ENCODE measurements at regions not wholly inside any gene's neighbourhood (a gene's known extent, or its start where the extent isn't known, plus 50 kb on each side); places are given as distances from the start of the nearest gene placed in this dataset.

- Histone ChIP-seq H3K27ac (no peak overlapping the region), H3K36me3 (peaks cover 33% of the 10 kb centered on the region), H3K4me3 (no peak overlapping the region), H3K4me1 (no peaks in the 10 kb centered on the region), H3K27me3 (ENCODE audit: low read depth) (no peaks in the 10 kb centered on the region), H3K9me3 (no peaks in the 10 kb centered on the region)
- intact Hi-C loops (cut with DNase I): no loop called here
- no peak for ATAC-seq
- TF ChIP-seq, protein P1, sequence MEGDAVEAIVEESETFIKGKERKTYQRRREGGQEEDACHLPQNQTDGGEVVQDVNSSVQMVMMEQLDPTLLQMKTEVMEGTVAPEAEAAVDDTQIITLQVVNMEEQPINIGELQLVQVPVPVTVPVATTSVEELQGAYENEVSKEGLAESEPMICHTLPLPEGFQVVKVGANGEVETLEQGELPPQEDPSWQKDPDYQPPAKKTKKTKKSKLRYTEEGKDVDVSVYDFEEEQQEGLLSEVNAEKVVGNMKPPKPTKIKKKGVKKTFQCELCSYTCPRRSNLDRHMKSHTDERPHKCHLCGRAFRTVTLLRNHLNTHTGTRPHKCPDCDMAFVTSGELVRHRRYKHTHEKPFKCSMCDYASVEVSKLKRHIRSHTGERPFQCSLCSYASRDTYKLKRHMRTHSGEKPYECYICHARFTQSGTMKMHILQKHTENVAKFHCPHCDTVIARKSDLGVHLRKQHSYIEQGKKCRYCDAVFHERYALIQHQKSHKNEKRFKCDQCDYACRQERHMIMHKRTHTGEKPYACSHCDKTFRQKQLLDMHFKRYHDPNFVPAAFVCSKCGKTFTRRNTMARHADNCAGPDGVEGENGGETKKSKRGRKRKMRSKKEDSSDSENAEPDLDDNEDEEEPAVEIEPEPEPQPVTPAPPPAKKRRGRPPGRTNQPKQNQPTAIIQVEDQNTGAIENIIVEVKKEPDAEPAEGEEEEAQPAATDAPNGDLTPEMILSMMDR (IDR thresholded peaks at IDR 0.05): no peak
- no peak for DNase-seq
These were observed 569.5 kb downstream of the UTRN start for GRCh38 chr6:144854654-144855053.

- intact Hi-C loops (cut with DNase I): no loop called here
- DNase-seq: no peak
- peaks cover 26% of the 10 kb centered on the region for H3K36me3 ChIP-seq
- no peak for ATAC-seq
- no peaks in the 10 kb centered on the region for H3K27me3 ChIP-seq (ENCODE audit: low read depth)
- H3K9me3 ChIP-seq: no peaks in the 10 kb centered on the region
- no peak overlapping the region for H3K4me3 ChIP-seq
- H3K4me1 ChIP-seq: no peaks in the 10 kb centered on the region
- no peak overlapping the region for H3K27ac ChIP-seq
- TF ChIP-seq, protein P1 (IDR thresholded peaks at IDR 0.05): no peak
These were observed 570.2 kb downstream of the UTRN start for GRCh38 chr6:144855375-144855774.

DNA sequence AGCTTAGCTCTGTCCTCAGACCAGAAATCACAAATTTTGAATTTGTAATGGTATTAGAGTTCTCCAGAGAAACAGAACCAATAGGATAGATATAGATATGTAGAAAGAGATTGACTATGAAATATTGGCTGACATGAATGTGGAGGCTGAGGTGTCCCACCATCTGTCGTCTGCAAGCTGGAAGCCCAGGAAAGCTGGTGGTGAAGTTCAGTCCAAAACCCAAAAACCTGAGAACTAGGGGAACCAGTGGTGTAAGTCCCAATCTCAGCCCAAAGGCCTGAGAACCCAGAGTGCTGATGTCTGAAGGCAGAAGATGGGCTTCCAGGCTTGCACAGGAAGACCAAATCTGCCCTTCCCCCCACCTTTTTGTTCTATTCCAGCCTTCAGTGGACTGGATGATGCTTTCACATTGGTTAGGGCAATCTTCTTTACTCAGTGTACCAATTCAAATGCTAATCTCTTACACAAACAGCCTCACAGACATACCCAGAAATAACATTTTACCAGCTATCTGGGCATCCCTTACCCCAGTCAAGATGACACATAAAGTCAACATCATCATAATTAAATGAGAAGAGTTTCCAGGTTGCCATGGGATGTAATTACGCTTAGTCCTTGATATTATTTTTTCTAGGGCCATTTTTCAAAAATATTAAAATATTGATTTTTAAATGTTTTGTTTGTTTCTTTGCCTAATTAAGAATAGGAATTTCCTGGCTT is 570.8 kb downstream of the UTRN start:
- Histone ChIP-seq H3K27me3 (ENCODE audit: low read depth) (no peaks in the 10 kb centered on the region), H3K4me3 (no peak overlapping the region), H3K36me3 (peaks cover 20% of the 10 kb centered on the region), H3K27ac (no peak overlapping the region), H3K9me3 (no peaks in the 10 kb centered on the region), H3K4me1 (no peaks in the 10 kb centered on the region)
- TF ChIP-seq, protein P1 (IDR thresholded peaks at IDR 0.05): no peak
- intact Hi-C loops (cut with DNase I): no loop called here
- ATAC-seq (peak in 1 of 2 donors; percentile 21), DNase-seq (no peak)

GRCh38 chr6:144856622-144857021 is 571.5 kb downstream of the UTRN start:
- H3K27me3 ChIP-seq (ENCODE audit: low read depth): no peaks in the 10 kb centered on the region
- no peak overlapping the region for H3K4me3 ChIP-seq
- ATAC-seq: peak in 1 of 2 donors; percentile 13
- H3K27ac ChIP-seq: no peak overlapping the region
- no peak for DNase-seq
- TF ChIP-seq, protein P1 (IDR thresholded peaks at IDR 0.05): no peak
- intact Hi-C loops (cut with DNase I): no loop called here
- H3K36me3 ChIP-seq: peaks cover 13% of the 10 kb centered on the region
- no peaks in the 10 kb centered on the region for H3K9me3 ChIP-seq
- no peaks in the 10 kb centered on the region for H3K4me1 ChIP-seq

- H3K4me1 ChIP-seq: no peaks in the 10 kb centered on the region
- intact Hi-C loops (cut with DNase I): no loop called here
- H3K27me3 ChIP-seq (ENCODE audit: low read depth): no peaks in the 10 kb centered on the region
- ATAC-seq: no peak
- peaks cover 9% of the 10 kb centered on the region for H3K36me3 ChIP-seq
- no peaks in the 10 kb centered on the region for H3K9me3 ChIP-seq
- H3K4me3 ChIP-seq: no peak overlapping the region
- no peak overlapping the region for H3K27ac ChIP-seq
- TF ChIP-seq, protein P1 (IDR thresholded peaks at IDR 0.05): no peak
- DNase-seq: no peak
These were observed 572.0 kb downstream of the UTRN start for GRCh38 chr6:144857086-144857485.
